ENCODE measurements at regions not wholly inside any gene's neighbourhood (a gene's known extent, or its start where the extent isn't known, plus 50 kb on each side); places are given as distances from the start of the nearest gene placed in this dataset.

DNA sequence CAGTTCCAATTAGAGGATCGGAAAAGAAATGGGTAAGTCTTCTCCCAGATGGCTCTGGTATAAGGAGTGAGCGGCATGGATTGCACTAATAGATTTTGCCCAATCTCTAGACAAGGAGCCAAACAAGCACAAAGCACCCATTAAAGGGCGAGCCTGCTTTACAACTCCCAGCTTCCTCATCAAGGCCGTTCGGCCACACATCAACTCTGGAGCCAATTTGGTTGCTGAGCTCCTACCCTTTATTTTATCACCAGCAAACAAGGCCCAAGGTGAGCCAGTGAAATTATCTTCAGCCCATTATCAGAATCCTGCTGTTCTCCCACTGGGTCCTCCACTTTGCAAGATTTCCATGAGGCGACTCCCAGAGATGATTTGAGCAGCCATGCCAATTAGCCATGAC, 292.2 kb upstream of the NPVF start:
- no peak for DNase-seq

DNA sequence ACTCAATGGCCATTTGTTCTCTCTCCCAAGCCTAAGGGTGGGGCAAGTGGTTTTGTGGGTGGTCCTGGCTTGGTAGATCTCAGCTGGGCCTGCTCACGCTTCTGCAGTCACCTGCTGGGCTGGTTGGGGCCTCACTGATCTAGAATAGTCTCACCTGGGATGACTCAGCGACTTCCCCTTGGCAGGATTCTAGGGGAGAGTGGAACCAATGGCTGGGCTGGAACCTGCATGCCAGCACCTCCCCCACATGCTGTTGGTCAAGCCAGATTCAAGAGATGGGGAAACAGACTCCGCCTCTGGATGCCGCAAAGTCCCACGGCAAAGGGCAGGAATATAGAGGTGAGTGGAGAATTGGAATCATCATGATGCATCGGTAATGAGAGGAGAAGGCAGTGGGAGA, 292.9 kb upstream of the NPVF start:
- no peak for DNase-seq

DNA sequence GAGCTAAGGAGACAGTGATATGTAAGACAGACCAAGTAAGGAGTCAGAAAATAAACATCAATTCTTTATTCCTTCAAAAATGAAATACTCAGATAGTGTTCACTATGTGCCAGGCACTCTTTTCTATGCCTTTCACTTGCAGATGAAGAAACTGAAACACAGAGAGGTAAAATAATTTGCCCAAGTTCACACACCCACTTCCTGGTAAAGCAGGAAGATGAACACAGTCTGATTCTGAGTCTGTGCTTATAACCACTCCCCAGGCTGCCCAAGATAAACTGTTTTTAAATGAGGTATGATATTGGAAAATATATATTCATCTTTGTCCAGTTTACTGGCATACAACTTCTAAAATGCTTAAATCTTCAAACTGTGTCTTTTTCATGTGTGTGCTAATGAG, 294.4 kb upstream of the NPVF start:
- no peak for DNase-seq

DNA sequence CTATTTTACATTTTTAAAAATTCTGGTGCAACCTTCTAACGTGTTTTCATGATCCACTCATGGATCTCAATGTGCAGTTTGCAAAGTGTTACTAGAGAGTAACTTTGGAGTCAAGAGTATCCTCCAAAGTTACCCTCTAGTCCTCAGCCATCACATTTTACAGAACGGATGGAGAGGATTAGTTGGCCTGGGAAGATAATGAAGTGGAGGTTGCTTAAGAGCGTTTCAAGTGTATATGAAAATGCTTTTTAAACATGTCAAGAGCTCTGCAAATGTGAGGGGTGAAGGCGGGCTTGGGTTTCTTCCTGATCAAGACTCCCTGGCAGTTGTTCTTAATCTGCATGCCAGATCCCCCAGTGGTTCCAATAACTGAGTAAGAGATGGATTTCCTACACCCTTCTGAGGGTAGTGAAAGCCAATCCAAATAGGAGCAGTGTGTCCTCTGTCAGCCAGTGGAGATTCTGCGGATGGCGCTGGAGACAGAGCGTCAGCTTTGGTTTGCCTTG, 299.4 kb upstream of the NPVF start:
- no peak for DNase-seq

DNA sequence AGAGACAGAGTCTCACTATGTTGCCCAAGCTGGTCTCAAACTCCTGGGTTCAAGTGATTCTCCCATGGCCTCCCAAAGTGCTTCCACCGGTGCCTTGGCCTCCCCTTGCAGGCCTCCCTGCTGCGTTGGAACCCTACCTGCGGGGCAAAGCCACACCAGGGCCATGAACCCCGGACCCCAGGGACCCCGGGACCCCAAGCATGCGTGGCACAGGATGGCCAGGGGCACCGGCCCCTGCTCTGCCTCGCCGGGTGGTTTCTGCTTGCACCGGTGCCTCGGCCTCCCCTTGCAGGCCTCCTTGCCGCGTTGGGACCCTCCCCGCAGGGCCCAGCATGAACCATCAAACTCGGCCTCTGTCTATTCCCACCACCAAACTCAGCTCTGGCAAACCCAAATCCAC, 301.0 kb upstream of the NPVF start:
- no peak for DNase-seq

DNA sequence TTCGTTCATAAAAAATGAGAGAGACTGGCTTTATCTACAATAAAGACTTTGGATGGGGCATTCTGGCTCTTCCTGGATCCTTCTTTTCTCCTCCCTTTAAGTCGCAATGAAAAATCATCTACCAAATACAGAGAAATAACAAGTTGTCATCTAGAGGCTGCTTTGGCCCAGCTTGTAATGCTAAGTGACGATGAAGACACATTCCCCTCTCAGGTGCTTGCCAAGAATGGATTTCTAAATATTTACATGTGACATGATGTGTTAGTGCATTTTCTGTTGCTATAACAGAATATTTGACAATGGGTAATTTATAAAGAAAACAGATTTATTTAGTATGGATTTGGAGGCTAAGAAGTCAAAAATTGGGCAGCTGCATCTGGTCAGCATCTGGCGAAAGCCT, 308.6 kb upstream of the NPVF start:
- DNase-seq: no peak

DNA sequence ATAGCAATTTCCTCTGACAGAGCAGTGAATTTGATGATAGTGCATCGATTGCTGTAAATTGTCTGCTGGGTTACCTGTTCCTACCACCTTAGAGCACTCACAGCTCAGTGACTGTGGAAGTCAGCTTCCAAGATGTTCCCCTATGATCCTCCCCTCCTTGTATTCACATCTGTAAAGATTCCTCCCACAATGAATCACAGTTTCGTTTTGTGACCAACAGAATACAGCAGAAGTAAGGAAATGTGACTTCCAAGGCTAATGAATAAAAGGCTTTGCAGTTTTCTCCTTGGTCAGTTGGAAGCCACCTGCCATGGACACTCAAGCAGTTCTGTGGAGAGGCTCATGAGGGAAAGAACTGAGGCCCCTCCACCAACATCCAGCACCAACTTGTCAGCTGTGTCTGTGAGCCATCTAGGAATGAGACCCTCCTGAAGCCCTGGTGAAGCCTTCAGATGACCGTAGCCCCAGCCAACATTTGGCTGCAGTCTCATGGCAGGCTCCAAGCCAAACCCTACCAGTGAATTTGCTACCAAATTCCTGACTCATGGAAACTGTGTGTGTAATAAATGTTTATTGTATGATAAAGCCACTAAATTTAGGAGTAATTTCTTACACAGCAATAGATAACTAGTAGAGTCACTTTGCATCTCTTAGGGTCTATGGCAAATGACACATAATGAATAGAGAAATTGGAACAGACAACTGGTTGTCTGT, 309.5 kb upstream of the NPVF start:
- DNase-seq: no peak

DNA sequence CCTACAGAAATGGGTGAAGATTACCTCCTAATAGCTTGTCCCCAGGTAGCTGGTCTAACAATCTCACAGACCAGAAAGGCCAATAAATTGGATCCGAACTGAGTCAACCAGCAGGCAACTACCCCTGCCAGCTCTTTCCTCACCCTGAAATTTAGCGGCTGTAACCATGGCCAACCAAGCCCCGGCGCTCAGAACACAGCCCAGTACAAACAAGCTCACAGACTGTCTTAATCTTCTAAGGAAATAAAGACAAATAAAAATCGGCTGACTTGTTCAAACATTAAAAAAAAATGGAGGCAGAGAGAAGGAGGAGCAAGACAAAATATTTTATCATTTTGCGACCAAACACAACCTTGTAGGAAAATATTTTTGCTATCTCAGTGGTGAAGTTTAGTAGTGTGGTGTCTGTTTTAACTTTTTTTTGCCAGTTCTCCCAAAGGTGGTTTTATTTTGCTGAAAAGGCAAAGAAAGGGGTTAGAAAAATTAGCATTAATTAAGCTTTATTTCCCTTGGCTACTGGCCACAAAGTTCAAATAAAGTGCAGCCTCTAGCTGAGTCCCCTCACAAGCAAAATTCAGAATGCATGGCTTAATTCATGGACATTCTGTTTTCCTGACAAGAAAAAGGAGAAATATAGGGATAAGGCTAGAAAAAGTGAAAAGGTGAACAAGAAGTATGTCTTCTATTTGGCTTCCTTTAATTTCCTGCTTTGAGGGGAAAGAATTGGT, 313.0 kb upstream of the NPVF start:
- no peak for DNase-seq

DNA sequence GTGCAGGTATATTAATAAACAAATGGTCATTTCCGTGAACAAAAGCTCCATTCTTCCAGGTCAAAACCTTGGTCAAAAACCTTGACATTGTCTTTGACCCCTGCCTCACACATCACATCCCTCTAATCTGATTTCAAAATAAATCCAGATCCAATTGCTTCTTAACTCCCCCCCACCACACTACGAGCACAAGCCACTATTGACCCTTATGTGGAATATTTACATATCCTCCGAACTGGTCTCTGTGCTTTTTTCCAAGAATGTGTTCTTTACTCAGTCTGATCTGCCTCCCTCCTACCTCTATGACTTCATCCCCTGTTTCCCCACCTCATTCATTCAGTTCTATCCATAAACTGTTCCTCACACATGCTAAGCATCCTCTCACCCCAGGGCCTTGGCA, 313.6 kb upstream of the NPVF start:
- no peak for DNase-seq

DNA sequence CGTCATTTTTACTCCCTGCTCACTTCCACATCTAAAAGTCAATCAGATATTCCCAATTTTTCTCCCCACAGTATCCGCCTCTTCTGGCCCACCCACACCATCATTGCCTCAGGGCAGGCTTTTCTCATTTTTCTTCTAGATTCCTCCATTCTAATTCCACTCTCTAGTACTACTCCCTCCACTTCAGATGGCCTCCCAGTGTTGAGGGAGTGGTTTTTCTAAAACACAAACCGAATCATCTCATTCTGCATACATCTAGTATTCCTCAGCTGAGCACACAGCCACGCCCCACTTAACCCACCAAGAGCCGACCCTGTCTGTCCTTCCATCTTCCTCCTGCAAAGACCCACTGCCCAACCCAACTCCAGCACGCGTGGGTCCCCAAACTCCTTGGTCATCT, 314.9 kb upstream of the NPVF start:
- no peak for DNase-seq

DNA sequence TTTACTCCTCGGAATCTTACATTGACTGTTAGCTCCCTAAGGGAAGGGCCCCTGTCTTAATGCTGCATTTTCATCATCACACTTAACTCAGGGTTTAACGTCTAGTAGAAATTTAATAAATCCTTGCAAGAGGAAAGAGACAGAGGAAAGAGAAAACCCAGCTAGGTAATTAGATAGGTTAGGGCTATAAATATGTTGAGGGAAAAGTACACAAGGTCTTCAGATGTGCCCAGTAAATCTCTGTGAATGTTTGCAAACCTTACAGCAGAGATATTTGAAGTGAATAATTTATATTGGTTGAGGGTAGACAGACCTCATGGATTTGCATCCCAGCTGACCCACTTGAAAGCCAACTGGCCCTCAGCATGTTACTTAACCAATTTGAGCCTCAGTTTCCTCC, 315.5 kb upstream of the NPVF start:
- DNase-seq: no peak

DNA sequence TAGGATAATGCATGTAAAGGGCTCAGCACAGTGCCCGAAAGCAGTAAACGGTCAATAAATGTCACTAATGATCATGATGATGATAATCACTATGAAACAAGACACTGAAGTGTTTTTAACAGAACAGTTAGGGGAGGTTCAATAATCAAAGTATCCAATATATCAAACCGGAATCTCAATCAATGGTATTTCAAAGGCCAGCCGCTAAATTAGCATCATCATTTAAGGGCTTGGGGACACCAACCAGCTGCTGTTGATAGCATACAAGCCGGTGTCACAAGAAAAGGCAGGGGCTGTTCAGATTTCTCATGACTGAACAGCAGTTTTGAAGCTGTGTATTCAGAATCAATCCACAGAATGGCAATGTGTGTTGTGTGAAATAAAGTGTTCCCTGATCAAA, 316.0 kb upstream of the NPVF start:
- no peak for DNase-seq

DNA sequence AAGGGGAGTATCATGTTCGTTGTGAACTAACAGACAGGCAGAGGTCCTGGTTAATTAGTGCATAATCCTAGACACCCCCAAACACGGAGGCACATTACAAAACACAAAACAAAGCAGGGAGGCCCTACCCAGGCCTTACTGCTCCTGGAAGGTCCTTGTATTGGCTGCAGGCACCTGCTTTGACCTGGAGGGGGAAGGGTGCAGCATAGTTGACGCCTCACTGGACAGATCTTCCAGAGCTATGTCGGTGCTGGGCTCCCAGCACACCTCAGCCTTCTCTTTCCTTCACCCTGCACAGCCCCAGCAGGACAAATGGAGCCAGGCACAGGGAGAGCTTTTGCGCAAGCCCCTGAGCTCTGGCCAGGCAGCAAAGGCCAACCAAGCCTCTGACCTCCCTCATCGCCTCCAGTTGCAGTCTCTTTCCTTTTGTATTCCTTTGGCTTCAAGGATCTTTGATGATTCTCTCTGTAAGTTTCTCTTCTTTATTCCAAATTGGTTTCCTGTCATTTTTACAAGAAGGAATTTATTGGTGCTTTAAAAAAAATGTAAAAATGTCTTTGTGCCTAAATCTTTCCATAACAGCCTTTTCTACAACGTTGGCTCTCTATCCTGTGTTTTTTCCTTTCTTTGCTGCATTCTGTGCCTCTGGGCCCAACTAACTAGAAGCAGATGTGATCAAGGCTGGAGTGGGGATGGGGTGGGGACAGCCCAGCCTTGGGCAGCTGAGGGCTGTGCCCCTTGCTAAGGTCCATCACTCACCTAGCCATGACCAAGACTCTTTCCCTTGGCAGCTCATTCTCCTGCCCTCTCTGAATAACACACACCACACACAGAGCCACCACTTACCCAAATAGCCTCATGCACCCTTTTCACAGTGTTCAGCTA, 317.1 kb upstream of the NPVF start:
- DNase-seq: no peak

DNA sequence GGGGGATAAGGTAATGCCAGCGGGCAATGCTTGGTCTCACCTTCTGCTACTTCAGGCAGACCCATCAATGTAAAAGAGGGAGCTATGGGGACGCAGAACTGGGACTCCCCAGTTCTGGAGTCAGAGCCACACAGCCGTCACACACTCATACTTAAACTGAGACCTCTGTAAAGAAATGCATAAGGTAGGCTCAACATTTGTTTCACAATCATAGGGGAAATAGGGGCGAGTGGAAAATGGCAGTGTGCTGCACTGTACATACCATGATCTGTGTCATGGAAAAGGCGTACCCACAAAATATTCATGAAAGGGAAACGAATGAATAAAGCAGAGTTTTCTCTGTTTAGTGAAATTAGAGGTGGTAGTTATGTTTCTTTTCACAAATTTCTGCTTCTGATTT, 318.0 kb upstream of the NPVF start:
- DNase-seq: no peak

DNA sequence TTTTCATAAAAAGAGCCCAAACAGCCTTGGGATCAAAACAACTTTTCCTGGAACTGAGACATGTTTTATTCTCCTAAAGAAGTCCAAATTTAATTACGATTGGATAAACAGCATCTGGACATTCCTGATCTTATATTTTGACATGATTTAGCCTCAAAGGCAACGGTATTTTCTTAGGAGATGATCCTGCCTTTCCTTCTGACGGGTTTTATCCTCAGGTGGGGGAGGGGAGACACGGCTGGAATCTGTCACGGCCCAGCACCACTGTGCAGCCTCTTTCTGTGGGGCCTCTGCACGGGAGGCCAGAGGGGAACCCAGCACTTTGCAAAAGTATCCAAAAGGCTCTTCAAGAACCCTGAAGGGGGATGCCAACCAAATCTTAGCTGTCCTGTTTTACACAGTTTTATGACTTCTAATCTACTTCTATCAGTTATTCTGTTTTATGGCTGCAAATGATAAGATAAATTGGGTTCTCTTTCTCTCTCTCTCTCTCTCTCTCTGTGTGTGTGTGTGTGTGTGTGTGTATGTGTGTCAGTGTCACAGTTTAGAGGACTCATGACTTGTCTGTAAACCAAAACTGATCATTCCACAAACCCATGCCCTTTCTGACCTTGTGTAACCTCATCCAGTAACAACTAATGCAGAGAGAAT, 321.1 kb upstream of the NPVF start:
- no peak for DNase-seq

DNA sequence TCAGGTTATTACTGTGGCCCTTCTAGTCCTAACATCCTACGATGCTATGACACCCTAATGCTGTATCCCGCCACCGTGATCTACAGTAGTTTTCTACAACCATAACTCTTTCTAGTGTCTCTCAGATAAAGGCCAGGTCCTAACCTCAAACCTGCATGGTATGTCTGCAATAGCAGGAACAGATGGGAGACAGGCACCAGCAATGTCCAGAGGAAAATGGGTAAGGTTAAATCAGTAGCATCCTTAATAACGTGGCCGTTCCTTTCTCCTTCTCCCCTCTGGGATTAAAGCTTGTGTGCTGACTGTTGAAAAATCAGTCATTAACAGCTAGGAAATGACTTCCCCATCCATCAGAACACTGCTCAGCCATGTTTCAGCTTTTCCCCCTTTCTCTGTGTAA, 321.9 kb upstream of the NPVF start:
- no peak for DNase-seq

DNA sequence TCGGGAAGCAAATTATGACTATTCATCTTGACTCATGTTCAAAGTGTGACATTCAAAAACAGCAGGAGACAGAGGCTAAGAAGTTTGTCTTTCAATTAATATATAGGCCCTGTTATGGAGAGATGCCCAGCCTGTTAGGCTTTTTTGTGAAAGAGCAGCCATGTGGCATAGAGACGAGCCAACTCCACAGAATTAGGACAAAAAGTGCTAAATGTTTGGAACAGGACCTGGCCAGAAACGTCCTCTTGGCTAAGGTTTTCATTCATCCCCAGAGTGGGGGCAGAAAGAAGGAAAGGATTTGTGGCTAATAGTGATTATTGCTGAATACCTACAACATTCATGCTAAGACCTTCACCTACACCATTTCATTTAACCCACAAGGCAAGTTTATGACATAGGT, 324.7 kb upstream of the NPVF start:
- DNase-seq: no peak

DNA sequence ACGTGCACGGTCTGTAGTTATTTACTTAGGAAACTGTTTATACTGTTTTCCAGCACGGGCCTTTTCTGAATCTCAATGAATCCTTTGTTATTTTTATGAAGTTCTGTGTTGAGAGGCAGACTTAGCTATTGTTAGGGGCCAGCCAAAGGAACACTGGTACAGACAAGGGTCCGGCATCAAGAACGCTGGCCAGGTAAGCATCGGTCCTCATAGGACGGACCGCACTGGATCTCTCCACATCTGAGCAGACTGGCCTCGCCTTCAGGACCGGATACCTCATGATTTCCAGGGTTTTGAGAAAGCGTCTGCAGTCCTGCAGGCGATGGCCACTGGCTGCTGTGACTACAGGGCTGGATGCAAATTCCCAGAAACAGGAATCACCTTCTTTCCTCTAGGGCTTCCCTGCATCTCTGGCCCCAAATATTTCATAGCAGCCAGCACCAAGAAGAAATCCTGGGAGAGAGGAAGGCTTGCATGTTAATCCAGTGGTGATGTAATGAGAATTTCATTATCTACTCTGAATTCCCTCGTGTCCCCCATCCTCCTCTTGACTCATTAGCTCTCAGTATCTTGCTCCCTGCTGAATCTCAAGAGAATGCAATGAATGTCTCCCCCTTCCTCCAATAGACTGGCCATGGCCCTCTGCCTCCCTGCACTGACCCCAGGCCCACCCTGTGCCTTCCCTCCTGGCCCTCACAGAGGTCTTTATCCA, 325.4 kb upstream of the NPVF start:
- DNase-seq: no peak

DNA sequence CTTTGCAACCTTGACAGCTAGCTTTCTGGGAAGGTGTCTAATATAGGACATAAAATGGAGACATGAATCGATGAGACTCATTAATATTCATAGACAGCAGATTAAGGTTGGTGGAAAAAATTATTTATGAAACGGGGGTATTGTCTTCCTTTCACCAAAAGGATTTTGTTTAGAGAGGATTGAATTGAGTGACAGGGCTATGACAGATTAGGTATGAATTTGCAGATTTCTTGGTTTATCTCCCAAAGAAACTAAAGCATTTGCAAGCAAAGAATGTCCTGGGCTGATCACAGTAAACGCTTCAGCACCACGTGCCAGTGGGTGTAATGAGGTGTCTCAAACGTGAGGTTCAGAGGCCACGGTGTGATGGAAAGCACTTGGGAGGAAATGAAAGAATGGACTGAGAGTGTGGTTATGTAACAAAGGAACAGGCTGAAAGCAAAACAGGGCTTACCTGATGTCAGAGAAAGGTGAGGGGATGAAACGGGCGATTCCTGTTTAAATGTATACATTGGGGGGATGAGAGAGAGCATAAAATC, 329.2 kb upstream of the NPVF start:
- no peak for DNase-seq

DNA sequence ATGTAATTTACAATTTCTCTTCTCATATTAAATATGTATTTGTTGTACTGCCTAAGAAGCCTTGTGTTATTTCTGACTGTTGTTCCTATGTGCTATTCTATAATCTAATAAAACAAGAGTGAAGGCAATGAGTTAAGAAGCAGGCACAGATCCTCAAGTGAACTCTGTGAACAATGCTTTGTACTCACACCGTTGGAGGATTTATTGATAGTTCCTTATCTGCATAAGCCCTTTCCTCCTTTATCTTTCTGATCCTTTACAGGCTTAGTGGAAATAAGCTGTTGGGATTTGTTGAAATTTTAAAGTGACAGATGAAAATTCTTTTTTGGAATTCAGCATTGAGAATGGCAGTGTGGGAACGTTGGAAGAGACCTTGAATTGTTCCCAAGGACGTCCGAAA, 329.6 kb upstream of the NPVF start:
- no peak for DNase-seq

DNA sequence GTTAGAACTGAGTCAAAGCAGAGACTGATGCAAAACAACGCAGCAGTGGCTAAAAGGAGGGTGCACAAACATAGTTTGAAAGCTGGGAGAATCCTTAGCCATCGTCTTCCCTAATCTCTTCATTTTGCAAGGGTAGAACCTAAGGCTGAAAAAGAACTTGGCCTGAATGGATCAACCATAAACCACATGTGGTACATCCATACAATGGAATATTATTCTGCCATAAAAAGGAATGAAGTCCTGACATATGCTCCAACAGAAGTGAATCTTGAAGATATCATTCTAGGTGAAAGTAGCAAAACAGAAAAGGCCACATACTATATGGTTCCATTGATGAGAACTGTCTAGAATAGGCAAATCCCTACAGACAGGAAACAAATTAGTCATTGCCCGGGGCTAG, 330.3 kb upstream of the NPVF start:
- DNase-seq: no peak
